WTC11 (cell line): ENCODE measurements at regions not wholly inside any gene's neighbourhood (a gene's known extent, or its start where the extent isn't known, plus 50 kb on each side); places are given as distances from the start of the nearest gene placed in this dataset.
"Not testable (repeated sequence)": the region's sequence is repeated elsewhere in the genome, so short reads cannot be mapped to it uniquely, and the experiment has no call there.

ENCODE experiments used
- ATAC-seq: fragments of 200-7000 bp; cut with Tn5 transposase; 2 replicates; pipeline ENCODE4 v1.10.0; 2021; ENCODE audit warnings: mild to moderate bottlenecking, moderate library complexity
- CTCF ChIA-PET: fragments of 300-600 bp; sonication (Branson Sonifier 250); formaldehyde crosslinking; loops from one replicate; lab custom pipeline; 2021; ENCODE audit warnings: antibody characterized with exemption; lab: Charles Lee
- POLR2A ChIA-PET: fragments of 350-600 bp; sonication (Branson Sonifier 250); formaldehyde crosslinking; loops from one replicate; lab custom pipeline; 2021; ENCODE audit warnings: antibody characterized with exemption; lab: Charles Lee
- DNase-seq: peaks from one replicate; pipeline ENCODE4 v3.0.0; 2021; ENCODE audit warnings: low spot score
- H3K27ac Mint-ChIP-seq: 2 replicates; pipeline ENCODE4 v1.8.0; 2021; ENCODE audit warnings: mixed read lengths
- H3K27me3 Mint-ChIP-seq: 2 replicates; pipeline ENCODE4 v1.8.0; 2021; ENCODE audit warnings: low read depth, mild to moderate bottlenecking, moderate library complexity, mixed read lengths
- H3K36me3 Mint-ChIP-seq: 2 replicates; pipeline ENCODE4 v1.8.0; 2021; ENCODE audit warnings: mixed read lengths
- H3K4me1 Mint-ChIP-seq: 2 replicates; pipeline ENCODE4 v1.8.0; 2022; ENCODE audit warnings: mixed read lengths
- H3K4me3 Mint-ChIP-seq: 2 replicates; pipeline ENCODE4 v1.8.0; 2021; ENCODE audit warnings: mild to moderate bottlenecking, moderate library complexity, mixed read lengths
- H3K9me3 Mint-ChIP-seq: 2 replicates; pipeline ENCODE4 v1.8.0; 2021; ENCODE audit warnings: mixed read lengths
- CREB1 ChIP-seq: sonication (generic); formaldehyde crosslinking; IDR thresholded peaks from 2 replicates; pipeline ENCODE4 v1.8.0; 2023; ENCODE audit warnings: mild to moderate bottlenecking, missing genetic modification reagents
- EMX1 ChIP-seq: fragments of 250-450 bp; sonication (Bioruptor Pico); IDR thresholded peaks from 2 replicates; pipeline ENCODE4 v1.8.0; 2021; ENCODE audit warnings: mild to moderate bottlenecking
- FOXJ3 ChIP-seq: sonication (generic); formaldehyde crosslinking; IDR thresholded peaks from 2 replicates; pipeline ENCODE4 v1.9.0; 2021; ENCODE audit warnings: missing genetic modification reagents, mild to moderate bottlenecking, borderline replicate concordance
- FOXK1 ChIP-seq: sonication (generic); formaldehyde crosslinking; IDR thresholded peaks from 2 replicates; pipeline ENCODE4 v1.8.0; 2022; ENCODE audit warnings: mild to moderate bottlenecking, moderate library complexity, missing genetic modification reagents
- TCF7 ChIP-seq: sonication (generic); formaldehyde crosslinking; IDR thresholded peaks from 2 replicates; pipeline ENCODE4 v1.8.0; 2022; ENCODE audit warnings: mild to moderate bottlenecking, low read depth, missing genetic modification reagents, moderate library complexity
- TEAD4 ChIP-seq: sonication (generic); formaldehyde crosslinking; IDR thresholded peaks from 2 replicates; pipeline ENCODE4 v1.8.0; 2022; ENCODE audit warnings: mild to moderate bottlenecking, missing genetic modification reagents
- ZBTB21 ChIP-seq: sonication (generic); formaldehyde crosslinking; IDR thresholded peaks from 2 replicates; pipeline ENCODE4 v1.8.1; 2023; ENCODE audit warnings: mild to moderate bottlenecking, missing genetic modification reagents, borderline replicate concordance
- ZNF416 ChIP-seq: fragments of 250-450 bp; sonication (Bioruptor Pico); IDR thresholded peaks from 2 replicates; pipeline ENCODE4 v1.9.0; 2021; ENCODE audit warnings: mild to moderate bottlenecking, inconsistent platforms
- TF ChIP-seq, protein P1 (sequence below): fragments of 250-450 bp; sonication (Bioruptor Pico); IDR thresholded peaks from 2 replicates; pipeline ENCODE4 v1.9.0; 2021; ENCODE audit warnings: mild to moderate bottlenecking
- TF ChIP-seq, protein P2 (sequence below): sonication (generic); formaldehyde crosslinking; IDR thresholded peaks from 2 replicates; pipeline ENCODE4 v1.8.0; 2022; ENCODE audit warnings: mild to moderate bottlenecking, missing genetic modification reagents
- TF ChIP-seq, protein P3 (sequence below): sonication (generic); formaldehyde crosslinking; IDR thresholded peaks from 2 replicates; pipeline ENCODE4 v1.8.1; 2022; ENCODE audit warnings: mild to moderate bottlenecking, missing genetic modification reagents, moderate library complexity, borderline replicate concordance
- TF ChIP-seq, protein P4 (sequence below): fragments of 250-450 bp; sonication (Bioruptor Pico); IDR thresholded peaks from 2 replicates; pipeline ENCODE4 v2.1.2; 2022; ENCODE audit warnings: mild to moderate bottlenecking, moderate library complexity
- TF ChIP-seq, protein P5 (sequence below): fragments of 250-450 bp; sonication (Bioruptor Pico); IDR thresholded peaks from 2 replicates; pipeline ENCODE4 v1.9.0; 2021; ENCODE audit warnings: mild to moderate bottlenecking, borderline replicate concordance

DNA sequence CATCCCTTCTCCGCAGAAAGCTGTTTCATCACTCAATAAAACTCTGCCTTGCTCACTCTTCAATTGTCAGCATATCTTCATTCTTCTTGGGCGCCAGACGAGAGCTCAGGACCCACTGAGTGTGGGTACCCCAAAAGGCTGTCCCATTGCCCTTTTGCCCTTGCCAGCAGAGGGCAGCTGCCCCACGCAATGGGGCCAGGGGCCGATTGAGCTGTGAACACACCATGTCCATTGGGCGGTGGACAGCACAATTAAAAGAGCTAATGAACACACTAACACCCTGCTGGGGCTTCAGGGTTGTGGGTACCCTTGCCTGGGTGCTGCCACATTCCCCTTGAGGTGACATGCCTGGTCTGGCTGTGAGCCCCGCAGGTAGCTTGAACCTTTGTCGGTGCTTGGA, 487.2 kb upstream of the NUDT12 start (continued):
- TF ChIP-seq, protein P1, sequence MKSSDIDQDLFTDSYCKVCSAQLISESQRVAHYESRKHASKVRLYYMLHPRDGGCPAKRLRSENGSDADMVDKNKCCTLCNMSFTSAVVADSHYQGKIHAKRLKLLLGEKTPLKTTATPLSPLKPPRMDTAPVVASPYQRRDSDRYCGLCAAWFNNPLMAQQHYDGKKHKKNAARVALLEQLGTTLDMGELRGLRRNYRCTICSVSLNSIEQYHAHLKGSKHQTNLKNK (CRISPR knock-in tag) = no peak
- TF ChIP-seq TEAD4 (CRISPR knock-in tag) = no peak
- TF ChIP-seq FOXK1 = no peak
- TF ChIP-seq, all 79 proteins: peak for 0

DNA sequence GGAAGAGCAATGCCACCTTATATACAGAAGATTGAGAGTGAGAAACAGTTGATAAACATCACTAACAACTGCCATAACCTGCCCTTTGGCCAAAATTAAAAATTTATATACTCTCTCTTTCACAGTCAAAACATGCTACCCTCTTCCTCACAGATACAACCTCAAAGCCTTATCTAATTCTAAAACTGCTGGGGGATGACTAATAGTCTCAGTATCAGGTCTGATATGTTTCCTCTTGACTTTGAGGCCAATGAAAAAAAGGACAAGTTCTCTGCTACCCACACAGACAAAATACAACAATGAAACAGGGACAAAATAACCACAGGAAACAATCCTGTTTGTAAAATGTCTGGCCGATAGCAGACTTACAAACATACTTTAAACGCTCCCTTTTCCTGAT, 485.6 kb upstream of the NUDT12 start:
- H3K36me3 Mint-ChIP-seq = no peaks in the 10 kb centered on the region
- no peak for TF ChIP-seq TCF7
- TF ChIP-seq, protein P2, sequence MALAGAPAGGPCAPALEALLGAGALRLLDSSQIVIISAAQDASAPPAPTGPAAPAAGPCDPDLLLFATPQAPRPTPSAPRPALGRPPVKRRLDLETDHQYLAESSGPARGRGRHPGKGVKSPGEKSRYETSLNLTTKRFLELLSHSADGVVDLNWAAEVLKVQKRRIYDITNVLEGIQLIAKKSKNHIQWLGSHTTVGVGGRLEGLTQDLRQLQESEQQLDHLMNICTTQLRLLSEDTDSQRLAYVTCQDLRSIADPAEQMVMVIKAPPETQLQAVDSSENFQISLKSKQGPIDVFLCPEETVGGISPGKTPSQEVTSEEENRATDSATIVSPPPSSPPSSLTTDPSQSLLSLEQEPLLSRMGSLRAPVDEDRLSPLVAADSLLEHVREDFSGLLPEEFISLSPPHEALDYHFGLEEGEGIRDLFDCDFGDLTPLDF (CRISPR knock-in tag) = no peak
- DNase-seq (no peak), ATAC-seq (no peak)
- no peak overlapping the region for H3K27ac Mint-ChIP-seq
- CTCF ChIA-PET = no interaction called here
- H3K4me3 Mint-ChIP-seq = no peak overlapping the region
- peaks cover 5% of the 10 kb centered on the region; the same call in 1 of the 2 replicates for H3K9me3 Mint-ChIP-seq
- H3K4me1 Mint-ChIP-seq = peaks cover 14% of the 10 kb centered on the region
- POLR2A ChIA-PET = no interaction called here
- peaks cover 3% of the 10 kb centered on the region; the same call in 1 of the 2 replicates for H3K27me3 Mint-ChIP-seq

DNA sequence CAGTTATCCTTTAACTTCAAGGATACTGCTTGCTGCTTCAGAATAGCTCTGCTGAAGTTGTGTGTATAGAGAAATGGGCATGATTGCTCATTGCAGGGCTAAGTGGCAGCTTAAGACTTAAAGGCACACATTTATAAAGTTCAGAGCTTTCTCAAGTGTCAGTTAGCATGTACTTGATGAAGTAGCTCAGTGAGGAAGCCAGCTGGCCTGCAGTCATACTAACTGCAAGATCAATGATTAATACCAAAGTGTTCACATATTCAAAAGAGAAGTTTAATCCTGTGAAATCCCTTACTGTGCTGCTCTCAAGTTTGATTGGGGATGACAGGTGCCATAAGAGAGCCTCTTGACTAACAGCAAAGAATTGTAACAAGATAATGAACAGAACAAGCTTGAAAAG, 483.4 kb upstream of the NUDT12 start:
- no peak for TF ChIP-seq ZBTB21 (CRISPR knock-in tag)
- no peak for TF ChIP-seq ZNF416
- TF ChIP-seq, protein P3, sequence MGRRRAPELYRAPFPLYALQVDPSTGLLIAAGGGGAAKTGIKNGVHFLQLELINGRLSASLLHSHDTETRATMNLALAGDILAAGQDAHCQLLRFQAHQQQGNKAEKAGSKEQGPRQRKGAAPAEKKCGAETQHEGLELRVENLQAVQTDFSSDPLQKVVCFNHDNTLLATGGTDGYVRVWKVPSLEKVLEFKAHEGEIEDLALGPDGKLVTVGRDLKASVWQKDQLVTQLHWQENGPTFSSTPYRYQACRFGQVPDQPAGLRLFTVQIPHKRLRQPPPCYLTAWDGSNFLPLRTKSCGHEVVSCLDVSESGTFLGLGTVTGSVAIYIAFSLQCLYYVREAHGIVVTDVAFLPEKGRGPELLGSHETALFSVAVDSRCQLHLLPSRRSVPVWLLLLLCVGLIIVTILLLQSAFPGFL (CRISPR knock-in tag) = no peak
- TF ChIP-seq CREB1 (CRISPR knock-in tag) = no peak
- ATAC-seq (no peak), DNase-seq (no peak)
- Mint-ChIP-seq H3K9me3 (peaks cover 5% of the 10 kb centered on the region; the same call in 1 of the 2 replicates), H3K4me3 (no peak overlapping the region), H3K27me3 (peaks cover 3% of the 10 kb centered on the region; the same call in 1 of the 2 replicates), H3K4me1 (peaks cover 14% of the 10 kb centered on the region), H3K27ac (no peak overlapping the region), H3K36me3 (no peaks in the 10 kb centered on the region)
- ChIA-PET POLR2A (no interaction called here), CTCF (no interaction called here)

DNA sequence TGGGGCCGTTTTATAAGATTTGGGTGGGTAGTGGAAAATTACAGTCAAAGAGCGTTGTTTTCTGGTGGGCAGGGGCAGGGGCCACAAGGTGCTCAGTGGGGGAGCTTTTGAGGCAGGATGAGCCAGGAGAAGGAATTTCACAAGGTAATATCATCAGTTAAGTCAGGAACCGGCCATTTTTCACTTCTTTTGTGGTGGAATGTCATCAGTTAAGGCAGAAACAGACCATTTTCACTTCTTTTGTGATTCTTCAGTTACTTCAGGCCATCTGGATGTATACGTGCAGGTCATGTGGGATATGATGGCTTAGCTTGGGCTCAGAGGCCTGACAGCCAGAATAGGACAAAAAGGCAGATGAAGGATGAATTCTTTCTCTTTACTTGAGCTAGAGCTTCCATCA, 477.3 kb upstream of the NUDT12 start:
- H3K27ac Mint-ChIP-seq, ATAC-seq, H3K9me3 Mint-ChIP-seq, DNase-seq, POLR2A ChIA-PET, CTCF ChIA-PET, H3K36me3 Mint-ChIP-seq, H3K27me3 Mint-ChIP-seq, H3K4me1 Mint-ChIP-seq, H3K4me3 Mint-ChIP-seq: not testable (repeated sequence)

DNA sequence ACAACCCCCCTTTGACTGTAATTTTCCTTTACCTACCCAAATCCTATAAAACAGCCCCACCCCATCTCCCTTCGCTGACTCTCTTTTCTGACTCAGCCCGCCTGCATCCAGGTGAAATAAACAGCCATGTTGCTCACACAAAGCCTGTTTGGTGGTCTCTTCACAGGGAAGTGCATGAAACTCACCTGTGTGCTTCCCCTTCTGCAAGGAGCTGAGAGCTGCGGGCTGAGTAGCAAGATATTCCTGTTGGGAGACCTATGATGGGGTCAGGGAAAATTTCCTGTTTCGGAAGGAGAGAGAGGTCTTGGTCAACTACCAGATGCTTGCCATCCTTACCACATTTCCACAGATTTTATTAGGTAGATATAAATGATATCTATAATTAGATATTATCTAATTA, 474.5 kb upstream of the NUDT12 start:
- DNase-seq, H3K36me3 Mint-ChIP-seq, H3K27ac Mint-ChIP-seq, H3K27me3 Mint-ChIP-seq, H3K4me3 Mint-ChIP-seq, CTCF ChIA-PET, POLR2A ChIA-PET, ATAC-seq, H3K9me3 Mint-ChIP-seq: not testable (repeated sequence)
- H3K4me1 Mint-ChIP-seq = peaks cover 15% of the 10 kb centered on the region

DNA sequence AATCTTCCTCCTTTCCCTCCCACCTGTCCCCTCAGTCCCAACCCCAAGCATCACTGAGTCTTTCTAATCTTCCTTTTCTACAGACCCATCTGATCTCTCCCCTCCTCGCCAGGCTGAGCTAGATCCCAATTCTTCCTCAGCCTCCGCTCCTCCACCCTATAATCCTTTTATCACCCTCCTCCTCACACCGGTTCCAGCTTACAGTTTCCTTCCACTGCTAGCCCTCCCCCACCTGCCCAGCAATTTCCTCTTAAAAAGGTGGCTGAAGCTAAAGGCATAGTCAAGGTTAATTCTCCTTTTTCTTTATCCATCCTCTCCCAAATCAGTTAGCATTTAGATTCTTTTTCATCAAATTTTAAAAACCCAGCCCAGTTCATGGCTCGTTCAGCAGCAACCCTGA, 470.6 kb upstream of the NUDT12 start:
- POLR2A ChIA-PET, H3K4me3 Mint-ChIP-seq, ATAC-seq, DNase-seq, H3K27me3 Mint-ChIP-seq, CTCF ChIA-PET, H3K27ac Mint-ChIP-seq, H3K36me3 Mint-ChIP-seq: not testable (repeated sequence)
- peaks cover 15% of the 10 kb centered on the region for H3K4me1 Mint-ChIP-seq
- H3K9me3 Mint-ChIP-seq = peaks cover 24% of the 10 kb centered on the region

DNA sequence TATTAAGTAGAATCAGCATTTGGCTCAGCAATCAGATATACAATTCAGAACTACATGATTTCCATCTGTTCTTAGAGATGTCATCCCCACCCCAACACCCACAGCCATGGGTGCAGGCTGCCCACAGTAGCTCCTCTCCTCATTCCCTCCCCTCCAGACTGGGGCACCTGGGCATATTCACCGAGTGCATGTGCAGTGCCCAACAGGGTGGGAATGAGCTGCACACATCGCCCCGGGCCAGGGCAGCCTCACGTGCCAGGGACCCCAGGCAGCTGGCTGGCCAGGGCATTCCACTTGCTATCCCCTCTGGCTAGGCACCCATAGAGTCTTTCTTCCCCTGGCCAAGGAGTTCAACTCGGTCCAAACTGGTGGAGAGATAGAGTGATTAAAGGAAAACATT, 461.9 kb upstream of the NUDT12 start:
- Mint-ChIP-seq H3K9me3 (peaks cover 14% of the 10 kb centered on the region), H3K4me1 (no peaks in the 10 kb centered on the region), H3K27ac (no peak overlapping the region), H3K36me3 (peaks cover 3% of the 10 kb centered on the region; the same call in 1 of the 2 replicates), H3K4me3 (no peak overlapping the region), H3K27me3 (no peaks in the 10 kb centered on the region)
- DNase-seq (no peak), ATAC-seq (no peak)
- ChIA-PET CTCF (no interaction called here), POLR2A (no interaction called here)
- TF ChIP-seq FOXJ3 (CRISPR knock-in tag) (no peak), EMX1 (CRISPR knock-in tag) (no peak)
- TF ChIP-seq, protein P4, sequence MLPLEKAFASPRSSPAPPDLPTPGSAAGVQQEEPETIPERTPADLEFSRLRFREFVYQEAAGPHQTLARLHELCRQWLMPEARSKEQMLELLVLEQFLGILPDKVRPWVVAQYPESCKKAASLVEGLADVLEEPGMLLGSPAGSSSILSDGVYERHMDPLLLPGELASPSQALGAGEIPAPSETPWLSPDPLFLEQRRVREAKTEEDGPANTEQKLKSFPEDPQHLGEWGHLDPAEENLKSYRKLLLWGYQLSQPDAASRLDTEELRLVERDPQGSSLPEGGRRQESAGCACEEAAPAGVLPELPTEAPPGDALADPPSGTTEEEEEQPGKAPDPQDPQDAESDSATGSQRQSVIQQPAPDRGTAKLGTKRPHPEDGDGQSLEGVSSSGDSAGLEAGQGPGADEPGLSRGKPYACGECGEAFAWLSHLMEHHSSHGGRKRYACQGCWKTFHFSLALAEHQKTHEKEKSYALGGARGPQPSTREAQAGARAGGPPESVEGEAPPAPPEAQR (CRISPR knock-in tag) = no peak
- TF ChIP-seq, protein P5, sequence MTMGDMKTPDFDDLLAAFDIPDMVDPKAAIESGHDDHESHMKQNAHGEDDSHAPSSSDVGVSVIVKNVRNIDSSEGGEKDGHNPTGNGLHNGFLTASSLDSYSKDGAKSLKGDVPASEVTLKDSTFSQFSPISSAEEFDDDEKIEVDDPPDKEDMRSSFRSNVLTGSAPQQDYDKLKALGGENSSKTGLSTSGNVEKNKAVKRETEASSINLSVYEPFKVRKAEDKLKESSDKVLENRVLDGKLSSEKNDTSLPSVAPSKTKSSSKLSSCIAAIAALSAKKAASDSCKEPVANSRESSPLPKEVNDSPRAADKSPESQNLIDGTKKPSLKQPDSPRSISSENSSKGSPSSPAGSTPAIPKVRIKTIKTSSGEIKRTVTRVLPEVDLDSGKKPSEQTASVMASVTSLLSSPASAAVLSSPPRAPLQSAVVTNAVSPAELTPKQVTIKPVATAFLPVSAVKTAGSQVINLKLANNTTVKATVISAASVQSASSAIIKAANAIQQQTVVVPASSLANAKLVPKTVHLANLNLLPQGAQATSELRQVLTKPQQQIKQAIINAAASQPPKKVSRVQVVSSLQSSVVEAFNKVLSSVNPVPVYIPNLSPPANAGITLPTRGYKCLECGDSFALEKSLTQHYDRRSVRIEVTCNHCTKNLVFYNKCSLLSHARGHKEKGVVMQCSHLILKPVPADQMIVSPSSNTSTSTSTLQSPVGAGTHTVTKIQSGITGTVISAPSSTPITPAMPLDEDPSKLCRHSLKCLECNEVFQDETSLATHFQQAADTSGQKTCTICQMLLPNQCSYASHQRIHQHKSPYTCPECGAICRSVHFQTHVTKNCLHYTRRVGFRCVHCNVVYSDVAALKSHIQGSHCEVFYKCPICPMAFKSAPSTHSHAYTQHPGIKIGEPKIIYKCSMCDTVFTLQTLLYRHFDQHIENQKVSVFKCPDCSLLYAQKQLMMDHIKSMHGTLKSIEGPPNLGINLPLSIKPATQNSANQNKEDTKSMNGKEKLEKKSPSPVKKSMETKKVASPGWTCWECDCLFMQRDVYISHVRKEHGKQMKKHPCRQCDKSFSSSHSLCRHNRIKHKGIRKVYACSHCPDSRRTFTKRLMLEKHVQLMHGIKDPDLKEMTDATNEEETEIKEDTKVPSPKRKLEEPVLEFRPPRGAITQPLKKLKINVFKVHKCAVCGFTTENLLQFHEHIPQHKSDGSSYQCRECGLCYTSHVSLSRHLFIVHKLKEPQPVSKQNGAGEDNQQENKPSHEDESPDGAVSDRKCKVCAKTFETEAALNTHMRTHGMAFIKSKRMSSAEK (CRISPR knock-in tag) = no peak
